Esophagus squamous epithelium (tissue), 4 donors: ENCODE measurements at regions not wholly inside any gene's neighbourhood (a gene's known extent, or its start where the extent isn't known, plus 50 kb on each side); places are given as distances from the start of the nearest gene placed in this dataset.

Experiments used
- POLR2A ChIP-seq, 4 donors: fragments of 450-650 bp; IDR thresholded peaks; one replicate each; pipeline ENCODE4 v1.6.1; 2017; ENCODE audit warnings: antibody characterized with exemption in 4 of 4, mild to moderate bottlenecking in 4 of 4, moderate library complexity in 3 of 4
- TF ChIP-seq, protein P1 (sequence below), 6 experiments: fragments of 450-650 bp in 4 of 6; fragments of 200-600 bp in 2 of 6; sonication (generic) in 2 of 6; IDR thresholded peaks; one replicate each; pipeline ENCODE4 v1.5.1; 2016 to 2019; ENCODE audit warnings: antibody characterized with exemption in 6 of 6, mild to moderate bottlenecking in 4 of 6, moderate library complexity in 4 of 6

- TF ChIP-seq, protein P1, sequence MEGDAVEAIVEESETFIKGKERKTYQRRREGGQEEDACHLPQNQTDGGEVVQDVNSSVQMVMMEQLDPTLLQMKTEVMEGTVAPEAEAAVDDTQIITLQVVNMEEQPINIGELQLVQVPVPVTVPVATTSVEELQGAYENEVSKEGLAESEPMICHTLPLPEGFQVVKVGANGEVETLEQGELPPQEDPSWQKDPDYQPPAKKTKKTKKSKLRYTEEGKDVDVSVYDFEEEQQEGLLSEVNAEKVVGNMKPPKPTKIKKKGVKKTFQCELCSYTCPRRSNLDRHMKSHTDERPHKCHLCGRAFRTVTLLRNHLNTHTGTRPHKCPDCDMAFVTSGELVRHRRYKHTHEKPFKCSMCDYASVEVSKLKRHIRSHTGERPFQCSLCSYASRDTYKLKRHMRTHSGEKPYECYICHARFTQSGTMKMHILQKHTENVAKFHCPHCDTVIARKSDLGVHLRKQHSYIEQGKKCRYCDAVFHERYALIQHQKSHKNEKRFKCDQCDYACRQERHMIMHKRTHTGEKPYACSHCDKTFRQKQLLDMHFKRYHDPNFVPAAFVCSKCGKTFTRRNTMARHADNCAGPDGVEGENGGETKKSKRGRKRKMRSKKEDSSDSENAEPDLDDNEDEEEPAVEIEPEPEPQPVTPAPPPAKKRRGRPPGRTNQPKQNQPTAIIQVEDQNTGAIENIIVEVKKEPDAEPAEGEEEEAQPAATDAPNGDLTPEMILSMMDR (IDR thresholded peaks at IDR 0.05), result no peak
- TF ChIP-seq POLR2A (IDR thresholded peaks at IDR 0.05), result no peak
Measured at GRCh38 chr16:5851393-5851982, 753.9 kb upstream of the EEF2KMT start.
